HEK293T (cell line): ENCODE measurements at regions not wholly inside any gene's neighbourhood (a gene's known extent, or its start where the extent isn't known, plus 50 kb on each side); places are given as distances from the start of the nearest gene placed in this dataset.

Experiments
- BHLHE40 ChIP-seq: fragments of 450-650 bp; IDR thresholded peaks from 2 replicates; pipeline ENCODE4 v1.6.1; 2016; ENCODE audit warnings: mild to moderate bottlenecking, moderate library complexity, borderline replicate concordance
- HDGF ChIP-seq: fragments of 450-650 bp; IDR thresholded peaks from 2 replicates; pipeline ENCODE4 v1.6.1; 2017; ENCODE audit warnings: antibody characterized with exemption, borderline replicate concordance
- LEF1 ChIP-seq: fragments of 450-650 bp; IDR thresholded peaks from 2 replicates; pipeline ENCODE4 v1.6.1; 2017; ENCODE audit warnings: mild to moderate bottlenecking, borderline replicate concordance
- ZNF384 ChIP-seq: fragments of 450-650 bp; IDR thresholded peaks from 2 replicates; pipeline ENCODE4 v1.6.1; 2016

DNA sequence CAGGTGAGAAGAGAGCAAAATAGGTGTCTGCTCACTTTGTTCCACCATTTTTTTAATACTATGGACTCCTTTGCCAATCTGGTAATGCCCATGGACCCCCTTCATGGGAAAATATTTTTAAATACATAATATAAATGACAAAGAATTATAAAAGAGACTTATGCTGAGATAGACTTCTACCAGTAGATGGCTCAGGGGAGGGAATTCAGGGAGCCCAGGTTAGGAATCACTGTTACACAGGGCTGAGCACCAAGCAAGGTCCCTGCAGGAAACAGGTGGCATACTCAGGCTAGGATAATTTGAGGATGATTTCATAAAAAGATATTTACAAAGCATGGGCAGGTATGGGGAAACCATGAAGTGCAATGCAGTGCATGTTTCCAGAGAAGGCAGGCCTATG, 525.9 kb downstream of the FGF9 start:
- TF ChIP-seq LEF1 (no peak), ZNF384 (no peak), HDGF (no peak), BHLHE40 (no peak)
